ENCODE measurements at regions not wholly inside any gene's neighbourhood (a gene's known extent, or its start where the extent isn't known, plus 50 kb on each side); places are given as distances from the start of the nearest gene placed in this dataset.

- Mint-ChIP-seq H3K9me3 (no peaks in the 10 kb centered on the region), H3K27ac (no peak overlapping the region), H3K4me1 (no peaks in the 10 kb centered on the region), H3K4me3 (no peak overlapping the region), H3K27me3 (ENCODE audit: insufficient read depth) (no peaks in the 10 kb centered on the region), H3K36me3 (ENCODE audit: low read depth) (no peaks in the 10 kb centered on the region)
- Histone ChIP-seq H3K27me3 (ENCODE audit: control insufficient read depth, insufficient read depth, low read length, poor library complexity, severe bottlenecking) (no peaks in the 10 kb centered on the region), H3K4me3 (ENCODE audit: low read length) (no peak overlapping the region), H3K9me3 (ENCODE audit: control insufficient read depth, low read length) (no peaks in the 10 kb centered on the region), H3K4me1 (ENCODE audit: control insufficient read depth, insufficient read depth, low read length) (no peaks in the 10 kb centered on the region), H3K36me3 (ENCODE audit: control insufficient read depth, insufficient read depth, low read length) (no peaks in the 10 kb centered on the region), H3K27ac (ENCODE audit: low read depth, low read length) (no peak overlapping the region), H3K9ac (ENCODE audit: extremely low read depth, low read length, poor library complexity, severe bottlenecking) (no peak overlapping the region)
- no peak for DNase-seq
- 100% methylated on average over 1 of the region's 1 CpG for WGBS, 2 experiments (ENCODE audit: insufficient coverage in 1 of 2, insufficient read length in 1 of 2)
- TF ChIP-seq CTCF (conservative IDR thresholded peaks at IDR 0.05), result no peak
These were observed 649.6 kb downstream of the NTRK3 start for GRCh38 chr15:87606971-87607370.

- Histone ChIP-seq H3K9ac (ENCODE audit: extremely low read depth, low read length, poor library complexity, severe bottlenecking) (no peak overlapping the region), H3K27me3 (ENCODE audit: control insufficient read depth, insufficient read depth, low read length, poor library complexity, severe bottlenecking) (no peaks in the 10 kb centered on the region), H3K36me3 (ENCODE audit: control insufficient read depth, insufficient read depth, low read length) (no peaks in the 10 kb centered on the region), H3K4me1 (ENCODE audit: control insufficient read depth, insufficient read depth, low read length) (no peaks in the 10 kb centered on the region), H3K9me3 (ENCODE audit: control insufficient read depth, low read length) (no peaks in the 10 kb centered on the region), H3K27ac (ENCODE audit: low read depth, low read length) (no peak overlapping the region), H3K4me3 (ENCODE audit: low read length) (no peak overlapping the region)
- no peaks in the 10 kb centered on the region for H3K9me3 Mint-ChIP-seq
- no peaks in the 10 kb centered on the region for H3K36me3 Mint-ChIP-seq (ENCODE audit: low read depth)
- H3K4me3 Mint-ChIP-seq, result no peak overlapping the region
- DNase-seq, result peak; percentile 73
- H3K27ac Mint-ChIP-seq, result no peak overlapping the region
- peak; percentile 92 for TF ChIP-seq CTCF (conservative IDR thresholded peaks at IDR 0.05)
- 29 to 36% methylated on average over 3 to 6 of the region's 6 CpGs for WGBS, 2 experiments (ENCODE audit: insufficient coverage in 1 of 2, insufficient read length in 1 of 2)
- H3K4me1 Mint-ChIP-seq, result no peaks in the 10 kb centered on the region
- no peaks in the 10 kb centered on the region for H3K27me3 Mint-ChIP-seq (ENCODE audit: insufficient read depth)
These were observed 651.6 kb downstream of the NTRK3 start for GRCh38 chr15:87604857-87605446.

GRCh38 chr15:87602371-87602770 lies 654.2 kb downstream of the NTRK3 start:
- no peak overlapping the region for H3K9ac ChIP-seq (ENCODE audit: extremely low read depth, low read length, poor library complexity, severe bottlenecking)
- no peak overlapping the region for H3K27ac ChIP-seq (ENCODE audit: low read depth, low read length)
- no peak overlapping the region for H3K4me3 ChIP-seq (ENCODE audit: low read length)
- Mint-ChIP-seq H3K4me3 (no peak overlapping the region), H3K4me1 (peaks cover 4% of the 10 kb centered on the region), H3K9me3 (no peaks in the 10 kb centered on the region), H3K27me3 (ENCODE audit: insufficient read depth) (no peaks in the 10 kb centered on the region), H3K36me3 (ENCODE audit: low read depth) (no peaks in the 10 kb centered on the region), H3K27ac (no peak overlapping the region)
- H3K36me3 ChIP-seq (ENCODE audit: control insufficient read depth, insufficient read depth, low read length), result no peaks in the 10 kb centered on the region
- H3K27me3 ChIP-seq (ENCODE audit: control insufficient read depth, insufficient read depth, low read length, poor library complexity, severe bottlenecking), result no peaks in the 10 kb centered on the region
- no peaks in the 10 kb centered on the region for H3K9me3 ChIP-seq (ENCODE audit: control insufficient read depth, low read length)
- no peak for DNase-seq
- no peak for TF ChIP-seq CTCF (conservative IDR thresholded peaks at IDR 0.05)
- no peaks in the 10 kb centered on the region for H3K4me1 ChIP-seq (ENCODE audit: control insufficient read depth, insufficient read depth, low read length)
- 88 to 100% methylated on average over 1 of the region's 1 CpG for WGBS, 2 experiments (ENCODE audit: insufficient coverage in 1 of 2, insufficient read length in 1 of 2)

All from endodermal cell (in vitro differentiated cells).